H7 (cell line): ENCODE measurements at regions not wholly inside any gene's neighbourhood (a gene's known extent, or its start where the extent isn't known, plus 50 kb on each side); places are given as distances from the start of the nearest gene placed in this dataset.
A peak's percentile ranks its signal among the peaks of the same experiment; 100 is the strongest.
"Not testable (repeated sequence)": the region's sequence is repeated elsewhere in the genome, so short reads cannot be mapped to it uniquely, and the experiment has no call there.

Experiments
- DNase-seq: peaks from one replicate; pipeline ENCODE4 v3.0.0; 2012
- H3K27me3 ChIP-seq: 2 replicates; pipeline ENCODE4 v1.6.0; 2011; ENCODE audit warnings: mild to moderate bottlenecking, low read length; ENCODE audit not compliant: control insufficient read depth, insufficient read depth
- H3K36me3 ChIP-seq: replicated peaks from 2 replicates; pipeline ENCODE4 v1.5.1; 2011; ENCODE audit warnings: low read length; ENCODE audit not compliant: control insufficient read depth, insufficient read depth
- H3K4me3 ChIP-seq: 2 replicates; pipeline ENCODE4 v1.5.1; 2011; ENCODE audit warnings: low read depth, mild to moderate bottlenecking, control low read depth, low read length, moderate library complexity; ENCODE audit not compliant: insufficient read depth

DNA sequence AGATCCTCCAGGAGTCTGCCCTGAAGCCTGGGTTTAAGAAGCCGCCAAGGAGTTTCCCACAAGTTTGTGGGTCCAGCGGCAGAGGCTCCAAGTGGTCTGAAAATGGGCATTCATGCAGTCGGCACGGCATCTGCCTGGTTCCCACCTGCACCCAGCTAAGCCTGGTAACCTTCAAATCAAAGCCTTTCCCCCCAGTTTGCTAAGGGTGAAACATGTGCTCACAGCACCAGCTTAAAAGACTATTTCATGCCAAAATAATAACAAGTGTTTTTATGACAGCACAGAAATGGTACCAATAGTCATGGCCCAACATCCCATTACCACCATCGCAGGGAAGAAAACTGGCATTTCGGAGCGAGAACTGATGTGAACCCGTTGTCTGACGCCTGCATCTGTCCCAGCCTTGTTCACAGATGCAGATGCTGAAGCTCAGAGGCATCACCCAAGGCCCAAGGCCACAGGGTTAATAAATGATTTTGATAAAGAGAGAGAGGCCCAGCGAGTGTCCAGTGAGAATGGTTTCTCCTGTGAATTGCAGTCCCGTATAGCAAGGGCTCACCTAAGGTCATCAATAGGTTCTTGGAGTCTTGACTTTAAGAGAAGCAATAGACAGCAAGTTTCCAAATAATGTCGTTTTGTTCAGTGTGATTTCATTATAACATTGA is 188.0 kb upstream of the TPM1 start:
- no peaks in the 10 kb centered on the region for H3K36me3 ChIP-seq
- H3K4me3 ChIP-seq, result no peak overlapping the region
- DNase-seq, result no peak
- H3K27me3 ChIP-seq, result no peaks in the 10 kb centered on the region

DNA sequence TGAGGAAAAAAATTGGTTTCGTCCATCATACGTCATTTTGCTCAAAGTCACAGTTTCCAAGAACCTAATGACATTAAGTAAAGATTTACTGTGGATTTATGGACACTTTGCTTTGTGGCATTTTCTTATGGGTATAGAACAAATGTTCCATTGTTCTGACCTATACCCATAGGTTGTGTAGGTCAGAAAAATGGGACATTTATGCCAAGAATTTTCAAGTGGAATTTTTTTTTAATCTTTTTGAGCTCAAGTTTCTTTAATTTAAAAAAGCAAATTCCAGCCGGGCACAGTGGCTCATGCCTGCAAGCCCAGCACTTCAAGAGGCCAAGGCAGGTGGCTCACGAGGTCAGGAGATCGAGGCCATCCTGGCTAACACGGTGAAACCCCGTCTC is 187.5 kb upstream of the TPM1 start:
- Histone ChIP-seq H3K4me3 (no peak overlapping the region), H3K36me3 (no peaks in the 10 kb centered on the region), H3K27me3 (no peaks in the 10 kb centered on the region)
- DNase-seq, result no peak

DNA sequence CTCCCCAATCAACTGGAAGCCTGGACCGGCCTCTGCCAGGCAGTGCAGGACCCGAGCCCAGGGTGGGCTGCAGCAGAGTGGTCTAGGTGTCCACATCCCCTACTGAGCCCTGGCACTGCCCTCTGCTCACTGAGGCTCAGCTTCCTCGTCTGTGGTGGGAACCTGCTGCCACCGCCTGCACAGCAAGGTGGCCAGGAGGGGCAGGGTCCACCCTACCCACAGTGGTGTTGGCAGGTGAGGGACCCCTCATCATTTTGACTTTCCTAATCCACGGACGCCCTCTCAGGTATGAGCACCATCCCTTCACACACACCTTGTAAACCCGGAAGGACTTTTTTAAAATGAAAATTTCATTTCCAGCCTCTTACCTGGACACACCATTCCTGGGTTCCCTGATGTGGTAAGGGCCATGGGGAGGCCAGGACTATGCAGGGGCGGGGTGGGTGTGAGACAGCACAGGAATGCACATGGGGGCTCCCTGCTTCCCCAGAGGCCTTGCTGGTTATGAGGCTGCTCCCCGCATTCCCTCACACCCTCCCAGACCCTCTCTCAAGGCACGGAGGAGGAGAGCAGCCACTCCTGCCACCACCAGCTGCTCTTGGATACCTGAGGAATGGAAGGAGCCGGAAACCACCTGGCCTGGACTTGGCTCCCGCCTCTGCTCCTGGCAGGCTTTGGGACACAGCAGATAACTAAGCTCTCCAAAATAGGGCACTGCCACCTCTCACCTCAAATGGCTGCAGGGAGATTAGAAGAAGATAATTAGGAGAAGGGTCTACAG is 185.9 kb upstream of the TPM1 start:
- no peak for DNase-seq
- H3K4me3 ChIP-seq, result no peak overlapping the region
- no peaks in the 10 kb centered on the region for H3K36me3 ChIP-seq
- H3K27me3 ChIP-seq, result no peaks in the 10 kb centered on the region

DNA sequence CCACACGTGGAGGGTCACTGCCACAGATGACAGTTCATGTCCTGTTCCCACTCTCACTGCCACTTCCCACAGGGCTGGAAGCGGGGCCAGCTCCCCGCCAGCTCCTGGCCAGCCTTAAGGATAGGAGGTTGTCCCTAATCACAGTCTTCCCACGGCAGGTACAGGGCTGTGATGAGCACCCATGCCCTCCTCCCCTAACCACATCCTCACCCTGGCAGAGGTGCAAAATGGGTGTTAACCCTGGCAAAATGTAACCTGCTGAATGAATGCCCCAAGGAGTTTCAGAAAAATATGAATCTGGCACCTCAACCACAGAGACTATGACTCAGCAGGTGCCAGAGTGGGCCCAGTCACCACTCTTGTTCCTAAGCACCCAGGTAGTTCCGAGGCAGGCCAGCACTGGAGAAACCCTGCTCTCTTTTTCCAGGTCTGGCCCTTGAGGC is 185.1 kb upstream of the TPM1 start:
- H3K27me3 ChIP-seq, result no peaks in the 10 kb centered on the region
- no peak overlapping the region for H3K4me3 ChIP-seq
- DNase-seq, result no peak
- H3K36me3 ChIP-seq, result no peaks in the 10 kb centered on the region

DNA sequence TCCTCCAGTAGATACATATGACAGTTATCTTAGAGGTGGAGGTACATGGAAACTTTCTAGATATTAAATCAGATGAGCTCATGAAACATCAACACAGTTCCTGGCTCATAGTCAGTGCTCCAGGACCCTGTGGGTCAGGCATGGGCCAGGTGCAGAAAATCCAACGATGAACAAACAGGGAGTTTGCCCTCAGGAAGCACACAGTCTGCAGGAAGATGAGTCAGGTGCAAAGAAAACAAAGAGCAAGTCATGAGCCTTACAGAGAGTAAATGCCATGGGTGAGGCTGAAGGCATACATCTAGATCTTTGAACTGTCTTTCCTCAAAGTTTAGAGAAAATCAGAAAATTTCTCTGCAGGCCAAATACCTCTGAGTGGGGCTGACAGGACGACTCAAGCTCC is 184.2 kb upstream of the TPM1 start:
- Histone ChIP-seq H3K36me3 (no peaks in the 10 kb centered on the region), H3K4me3 (no peak overlapping the region), H3K27me3 (no peaks in the 10 kb centered on the region)
- DNase-seq, result no peak

DNA sequence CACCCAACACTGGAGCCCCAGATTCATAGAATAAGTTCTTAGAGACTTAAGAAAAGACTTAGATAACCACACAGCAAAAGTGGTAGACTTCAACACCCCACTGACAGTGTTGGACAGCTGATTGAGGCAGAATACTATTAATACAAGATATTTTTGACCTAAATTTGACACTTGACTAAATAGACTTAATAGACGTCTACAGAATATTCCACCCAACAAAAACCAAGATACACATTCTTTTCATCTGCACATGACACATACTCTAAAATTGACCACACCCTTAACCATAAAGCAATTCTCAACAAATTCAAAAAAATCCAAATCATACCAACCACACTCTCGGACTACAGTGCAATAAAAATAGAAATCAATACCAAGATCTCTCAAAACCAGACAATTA is 179.8 kb upstream of the TPM1 start:
- Histone ChIP-seq H3K4me3 (no peak overlapping the region), H3K36me3 (no peaks in the 10 kb centered on the region), H3K27me3 (no peaks in the 10 kb centered on the region)
- DNase-seq, result no peak

DNA sequence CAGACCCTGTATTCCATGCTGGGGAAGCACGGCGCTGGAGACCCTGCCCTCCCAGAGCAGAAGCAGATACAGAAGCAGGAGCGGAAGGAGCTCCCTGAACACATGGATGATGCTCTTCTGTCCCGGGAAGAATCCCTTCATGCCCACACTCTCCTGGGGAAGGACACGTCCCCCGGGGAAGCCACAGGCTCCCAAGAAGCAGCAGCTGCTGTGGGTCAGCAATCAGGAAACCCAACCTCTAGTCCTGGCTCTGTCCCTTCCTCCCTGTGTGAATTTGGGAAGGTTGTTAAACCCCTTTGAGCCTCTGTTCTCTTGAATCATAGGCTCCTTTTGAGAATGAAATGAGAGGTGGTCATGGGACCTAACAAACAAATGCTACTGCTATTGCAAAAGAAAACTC is 176.2 kb upstream of the TPM1 start:
- H3K27me3 ChIP-seq, result no peaks in the 10 kb centered on the region
- DNase-seq, result no peak
- H3K36me3 ChIP-seq, result no peaks in the 10 kb centered on the region
- no peak overlapping the region for H3K4me3 ChIP-seq

DNA sequence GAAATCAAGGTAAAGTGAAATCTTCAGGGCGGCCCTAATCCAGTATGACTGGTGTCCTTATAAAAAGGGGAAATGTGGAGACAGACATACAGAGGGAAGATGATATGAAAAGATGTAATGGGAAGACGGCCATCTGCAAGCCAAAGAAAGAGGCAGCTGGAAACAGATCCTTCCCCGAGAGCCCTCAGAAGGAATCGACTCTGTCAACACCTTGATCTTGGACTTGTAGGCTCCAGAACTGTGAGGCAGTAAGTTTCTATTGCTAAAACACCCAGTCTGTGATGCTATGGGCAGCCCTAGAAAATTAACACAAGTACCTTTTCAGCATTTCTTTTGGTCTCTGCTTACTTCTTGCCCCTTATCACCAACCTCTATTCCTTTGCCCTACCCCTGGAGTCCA is 174.7 kb upstream of the TPM1 start:
- no peaks in the 10 kb centered on the region for H3K36me3 ChIP-seq
- no peaks in the 10 kb centered on the region for H3K27me3 ChIP-seq
- H3K4me3 ChIP-seq, result no peak overlapping the region
- no peak for DNase-seq

DNA sequence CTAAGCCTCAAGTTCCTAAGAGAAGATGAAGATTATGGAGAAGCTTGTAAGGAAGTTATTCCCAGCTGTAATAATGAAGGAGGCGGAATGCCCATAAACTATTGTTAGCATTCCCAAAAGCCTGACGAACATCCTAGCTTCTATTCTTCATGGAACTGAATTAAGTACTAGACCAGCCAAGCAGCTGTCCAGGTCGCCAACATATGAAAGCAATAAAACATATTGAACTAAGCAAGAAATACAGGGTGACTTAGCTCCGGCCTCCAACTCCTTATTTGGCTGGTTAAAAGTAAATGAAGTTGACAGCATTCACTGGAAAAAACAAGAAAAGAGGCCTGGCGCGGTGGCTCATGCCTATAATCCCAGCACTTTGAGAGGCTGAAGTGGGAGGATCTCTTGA is 174.0 kb upstream of the TPM1 start:
- Histone ChIP-seq H3K36me3 (no peaks in the 10 kb centered on the region), H3K27me3 (no peaks in the 10 kb centered on the region), H3K4me3 (no peak overlapping the region)
- no peak for DNase-seq

DNA sequence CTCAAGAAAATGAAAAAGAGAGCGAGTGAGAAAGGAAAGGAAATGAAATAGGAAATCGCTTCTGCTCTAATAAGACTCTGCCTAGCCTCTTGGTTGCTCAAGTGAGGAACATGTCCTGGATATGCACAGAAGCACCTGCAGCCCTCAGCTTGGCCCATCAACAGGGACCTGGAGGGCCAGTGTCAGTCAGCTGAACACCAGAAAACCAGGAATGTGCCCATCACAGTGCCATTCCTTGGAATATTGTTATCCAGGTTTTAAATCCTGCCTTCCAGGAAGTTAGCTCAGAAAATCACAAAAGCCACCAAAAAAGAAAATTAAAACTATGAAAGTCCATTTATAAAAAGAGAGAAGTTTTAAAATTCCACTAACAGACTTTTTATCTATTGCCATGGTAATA is 173.4 kb upstream of the TPM1 start:
- Histone ChIP-seq H3K27me3 (no peaks in the 10 kb centered on the region), H3K36me3 (no peaks in the 10 kb centered on the region), H3K4me3 (no peak overlapping the region)
- DNase-seq, result no peak

DNA sequence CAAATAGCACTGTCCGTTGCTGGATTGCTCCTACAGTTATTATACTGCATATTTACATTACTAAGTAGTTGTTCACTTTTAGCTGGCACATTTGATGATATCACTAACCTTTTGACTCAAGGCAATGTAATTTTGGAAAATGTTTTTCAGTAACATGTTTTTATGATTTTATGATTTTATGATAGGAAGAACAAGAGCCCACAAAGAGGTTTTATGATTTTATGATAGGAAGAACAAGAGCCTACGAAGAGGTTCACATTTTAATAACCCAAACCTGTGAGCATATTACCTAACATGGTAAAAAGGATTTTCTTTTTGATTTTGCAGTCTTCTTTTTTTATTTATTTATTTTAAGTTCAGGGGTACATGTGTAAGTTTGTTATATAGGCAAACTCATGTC is 172.3 kb upstream of the TPM1 start:
- Histone ChIP-seq H3K27me3 (no peaks in the 10 kb centered on the region), H3K4me3 (no peak overlapping the region), H3K36me3 (no peaks in the 10 kb centered on the region)
- no peak for DNase-seq

DNA sequence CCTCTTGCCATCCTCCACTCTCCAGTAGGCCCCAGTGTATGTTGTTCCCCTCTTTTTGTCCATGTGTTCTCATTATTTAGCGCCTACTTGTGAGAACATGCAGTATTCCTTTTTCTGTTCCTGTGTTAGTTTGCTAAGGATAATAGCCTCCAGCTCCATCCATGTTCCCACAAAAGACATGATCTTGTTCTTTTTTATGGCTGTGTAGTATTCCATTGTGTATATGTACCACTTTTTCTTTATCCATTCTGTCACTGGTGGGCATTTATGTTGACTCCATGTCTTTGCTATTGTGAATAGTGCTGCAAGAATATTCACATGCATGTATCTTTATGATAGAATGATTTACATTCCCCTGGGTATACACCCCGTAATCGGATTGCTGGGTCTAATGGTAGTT is 171.8 kb upstream of the TPM1 start:
- not testable (repeated sequence) for H3K4me3 ChIP-seq, DNase-seq, H3K27me3 ChIP-seq, H3K36me3 ChIP-seq

DNA sequence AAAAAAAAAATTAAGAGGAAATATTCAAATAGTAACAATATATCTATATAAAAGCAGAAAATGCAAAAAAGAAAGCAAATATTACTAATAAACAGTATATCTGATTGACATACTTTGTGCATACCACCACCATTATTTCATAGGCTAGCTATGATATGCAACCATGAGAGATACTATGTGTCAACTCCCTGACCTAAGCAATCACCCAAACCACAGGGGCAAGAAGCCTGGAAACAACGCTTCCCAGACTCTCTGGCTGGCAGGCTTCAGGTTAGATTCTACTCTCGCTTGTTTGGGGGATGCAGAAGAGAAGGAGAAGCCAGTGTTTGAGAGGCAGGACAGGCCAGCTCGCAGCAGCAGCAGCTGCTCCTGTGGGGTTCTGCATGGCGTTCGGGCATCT is 169.3 kb upstream of the TPM1 start:
- H3K36me3 ChIP-seq, result no peaks in the 10 kb centered on the region
- no peak for DNase-seq

DNA sequence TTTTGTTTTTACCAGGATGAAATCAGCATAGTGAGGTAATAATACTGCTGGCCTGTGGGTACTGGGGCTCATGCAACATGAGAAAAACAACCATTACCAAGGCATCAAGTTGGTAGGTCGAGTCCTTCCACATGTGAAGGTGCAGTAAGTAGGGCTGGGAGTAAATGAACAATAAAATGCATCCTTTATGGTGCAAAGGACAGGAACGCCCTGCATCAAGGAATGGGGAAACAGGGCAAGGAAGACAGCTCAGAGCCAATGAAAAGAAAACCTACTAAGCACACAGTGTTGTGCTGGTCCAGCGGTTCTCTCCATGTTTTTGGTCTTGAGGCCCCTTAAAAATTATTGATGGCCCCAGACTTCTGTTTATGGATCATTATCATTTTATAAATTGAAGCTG is 168.5 kb upstream of the TPM1 start:
- no peaks in the 10 kb centered on the region for H3K36me3 ChIP-seq
- no peak overlapping the region for H3K4me3 ChIP-seq
- DNase-seq, result no peak
- H3K27me3 ChIP-seq, result no peaks in the 10 kb centered on the region

More for the DNA sequence above, 169.3 kb upstream of the TPM1 start:
- Histone ChIP-seq H3K27me3 (no peaks in the 10 kb centered on the region), H3K4me3 (no peak overlapping the region)

DNA sequence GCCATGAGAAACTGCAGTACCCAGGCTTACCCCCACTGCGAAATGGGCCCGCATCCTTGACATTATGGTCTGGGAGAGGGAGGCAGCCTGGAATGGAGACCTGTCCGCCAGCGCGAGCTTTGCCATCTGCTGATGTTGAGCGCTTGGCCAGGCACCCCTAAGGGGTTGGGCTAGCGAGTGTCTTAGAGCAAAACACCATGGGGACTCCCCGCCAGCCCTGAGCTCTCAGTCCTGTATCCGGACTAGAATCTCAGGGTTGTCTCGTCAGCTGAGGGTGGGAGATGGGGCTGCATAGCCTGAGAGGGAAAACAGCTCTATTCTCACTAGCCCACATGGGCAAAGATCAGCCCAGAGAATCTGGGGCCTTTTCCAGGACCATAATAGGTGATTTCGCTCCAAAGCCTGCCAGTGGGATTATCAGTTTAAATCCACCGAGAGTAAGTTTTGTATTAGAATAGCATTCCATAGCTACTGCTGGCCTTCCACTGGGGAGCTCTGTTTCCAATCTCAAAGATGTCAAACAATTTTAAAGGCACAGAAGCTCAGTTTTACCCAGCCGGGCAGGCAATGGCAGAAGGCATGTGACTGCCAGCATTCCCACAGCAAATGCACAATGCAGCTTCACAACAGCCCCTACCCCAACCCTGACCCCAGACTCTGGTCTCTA is 167.5 kb upstream of the TPM1 start:
- Histone ChIP-seq H3K36me3 (no peaks in the 10 kb centered on the region), H3K4me3 (no peak overlapping the region), H3K27me3 (no peaks in the 10 kb centered on the region)
- peak; percentile 51 for DNase-seq
